ENCODE measurements at regions not wholly inside any gene's neighbourhood (a gene's known extent, or its start where the extent isn't known, plus 50 kb on each side); places are given as distances from the start of the nearest gene placed in this dataset.

DNA sequence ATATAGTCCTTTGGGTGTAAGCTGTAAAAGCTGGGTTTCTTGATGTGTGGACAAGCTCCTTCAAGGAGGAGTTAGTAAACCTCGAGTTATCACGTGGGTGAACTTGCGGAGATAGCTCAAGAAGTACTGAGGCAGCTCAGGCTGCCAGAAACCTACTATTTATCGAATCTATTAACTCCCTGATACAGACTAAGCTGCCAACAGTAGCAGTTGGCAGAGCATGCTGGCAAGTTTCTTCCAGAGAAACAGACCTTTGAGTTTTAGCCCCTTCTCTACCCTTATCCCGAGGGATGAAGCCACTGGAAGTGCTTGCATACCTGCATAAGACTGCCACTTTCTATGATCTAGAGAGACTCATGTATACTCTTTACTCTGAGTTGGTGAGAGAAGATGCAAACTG is 624.5 kb upstream of the USP24 start:
- H3K27me3 ChIP-seq (ENCODE audit: control insufficient read depth, insufficient read depth, low read length), result no peaks in the 10 kb centered on the region
- 0 out of 2 replicates have a peak, but pooled peaks cover 1% of the 10 kb centered on the region for H3K4me1 ChIP-seq (ENCODE audit: control insufficient read depth, insufficient read depth, low read length)
- no CpG with 5 or more reads among the region's 5 CpGs for WGBS (ENCODE audit: insufficient coverage, insufficient read length)
- no peak overlapping the region for H3K4me3 ChIP-seq (ENCODE audit: low read length)
- no peaks in the 10 kb centered on the region for H3K9me3 ChIP-seq (ENCODE audit: control insufficient read depth, insufficient read depth, low read length)
- no peaks in the 10 kb centered on the region for H3K36me3 ChIP-seq (ENCODE audit: control insufficient read depth, insufficient read depth, low read length)
- H3K27ac ChIP-seq (ENCODE audit: low read length), result no peak overlapping the region
- DNase-seq (ENCODE audit: low read depth, low spot score), result no peak

DNA sequence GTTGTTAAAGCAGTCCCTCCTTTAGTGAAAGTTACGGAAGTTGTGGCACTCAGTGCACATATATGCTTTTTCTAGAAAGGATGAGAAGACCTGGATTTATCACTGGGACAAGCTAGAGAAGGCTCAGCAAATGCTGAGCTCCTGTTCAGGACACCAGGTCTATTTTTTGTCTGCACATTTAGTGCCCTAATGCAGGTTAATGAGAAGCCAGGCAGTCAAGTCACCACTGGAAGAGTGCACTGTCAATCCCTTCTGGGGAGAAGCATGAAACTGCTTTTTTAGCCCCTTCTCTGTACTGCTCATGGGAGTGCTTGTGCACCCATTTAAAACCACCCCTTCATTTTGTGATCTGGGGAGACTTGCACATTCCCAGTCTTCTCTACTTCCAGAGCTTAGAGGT is 624.1 kb upstream of the USP24 start:
- Histone ChIP-seq H3K27ac (ENCODE audit: low read length) (no peak overlapping the region), H3K4me3 (ENCODE audit: low read length) (no peak overlapping the region), H3K4me1 (ENCODE audit: control insufficient read depth, insufficient read depth, low read length) (0 out of 2 replicates have a peak, but pooled peaks cover 1% of the 10 kb centered on the region), H3K27me3 (ENCODE audit: control insufficient read depth, insufficient read depth, low read length) (no peaks in the 10 kb centered on the region), H3K9me3 (ENCODE audit: control insufficient read depth, insufficient read depth, low read length) (no peaks in the 10 kb centered on the region), H3K36me3 (ENCODE audit: control insufficient read depth, insufficient read depth, low read length) (no peaks in the 10 kb centered on the region)
- WGBS (ENCODE audit: insufficient coverage, insufficient read length), result no CpG with 5 or more reads among the region's 1 CpG
- DNase-seq (ENCODE audit: low read depth, low spot score), result no peak

GRCh38 chr1:55836086-55836485 is 620.9 kb upstream of the USP24 start:
- Histone ChIP-seq H3K27me3 (ENCODE audit: control insufficient read depth, insufficient read depth, low read length) (no peaks in the 10 kb centered on the region), H3K9me3 (ENCODE audit: control insufficient read depth, insufficient read depth, low read length) (no peaks in the 10 kb centered on the region), H3K4me3 (ENCODE audit: low read length) (no peak overlapping the region), H3K27ac (ENCODE audit: low read length) (no peak overlapping the region), H3K4me1 (ENCODE audit: control insufficient read depth, insufficient read depth, low read length) (0 out of 2 replicates have a peak, but pooled peaks cover 1% of the 10 kb centered on the region), H3K36me3 (ENCODE audit: control insufficient read depth, insufficient read depth, low read length) (no peaks in the 10 kb centered on the region)
- no peak for DNase-seq (ENCODE audit: low read depth, low spot score)
- no CpG with 5 or more reads among the region's 3 CpGs for WGBS (ENCODE audit: insufficient coverage, insufficient read length)

DNA sequence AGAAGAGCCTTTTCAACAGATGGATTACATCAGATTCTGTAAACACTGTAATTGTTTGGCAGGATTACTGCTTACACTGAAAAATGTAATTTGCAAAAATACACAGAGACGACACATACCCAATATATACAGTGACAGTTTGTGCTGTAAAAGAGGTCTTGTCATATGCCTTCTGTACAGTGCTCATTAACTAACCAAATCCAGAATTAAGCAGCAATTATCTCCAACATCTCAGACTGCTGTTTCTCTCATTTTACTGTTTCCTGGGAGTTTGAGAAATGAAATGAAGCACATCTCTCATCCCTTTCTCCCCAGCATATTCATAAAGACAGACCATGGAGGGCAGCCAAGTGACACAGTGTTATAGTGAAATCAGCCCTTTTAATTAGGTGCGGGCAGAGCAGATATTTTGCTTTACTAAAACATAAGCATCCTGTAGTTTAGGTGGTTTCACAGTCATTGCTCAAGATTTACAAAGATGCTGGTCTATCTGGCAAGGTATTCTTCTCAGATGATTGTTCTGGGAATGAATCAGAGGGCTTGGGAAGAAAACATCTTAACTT is 618.4 kb upstream of the USP24 start:
- DNase-seq (ENCODE audit: low read depth, low spot score), result no peak
- no peaks in the 10 kb centered on the region for H3K36me3 ChIP-seq (ENCODE audit: control insufficient read depth, insufficient read depth, low read length)
- no peaks in the 10 kb centered on the region for H3K9me3 ChIP-seq (ENCODE audit: control insufficient read depth, insufficient read depth, low read length)
- no peak overlapping the region for H3K4me3 ChIP-seq (ENCODE audit: low read length)
- no peaks in the 10 kb centered on the region for H3K27me3 ChIP-seq (ENCODE audit: control insufficient read depth, insufficient read depth, low read length)
- H3K27ac ChIP-seq (ENCODE audit: low read length), result no peak overlapping the region
- WGBS (ENCODE audit: insufficient coverage, insufficient read length), result no CpG with 5 or more reads among the region's 2 CpGs
- 0 out of 2 replicates have a peak, but pooled peaks cover 1% of the 10 kb centered on the region for H3K4me1 ChIP-seq (ENCODE audit: control insufficient read depth, insufficient read depth, low read length)

DNA sequence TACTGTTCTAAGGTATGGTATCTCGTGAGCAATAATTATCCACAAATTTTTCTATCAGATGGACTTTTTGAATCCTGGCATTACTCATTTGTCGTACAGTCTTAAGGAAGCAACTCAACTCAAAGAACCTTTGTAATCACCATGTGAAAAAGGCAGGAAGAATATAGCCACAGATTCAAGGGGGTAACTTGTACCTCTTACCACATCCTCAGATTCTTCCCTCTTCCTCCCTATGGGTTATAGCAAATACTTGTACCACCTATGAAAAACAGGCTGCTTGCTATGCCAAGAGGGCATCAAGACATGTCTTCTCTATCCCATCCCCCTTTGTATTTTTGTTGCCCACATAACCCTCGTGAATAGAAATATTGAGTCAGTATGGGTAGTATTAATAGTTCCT is 616.6 kb upstream of the USP24 start:
- Histone ChIP-seq H3K9me3 (ENCODE audit: control insufficient read depth, insufficient read depth, low read length) (no peaks in the 10 kb centered on the region), H3K36me3 (ENCODE audit: control insufficient read depth, insufficient read depth, low read length) (no peaks in the 10 kb centered on the region), H3K27me3 (ENCODE audit: control insufficient read depth, insufficient read depth, low read length) (no peaks in the 10 kb centered on the region), H3K27ac (ENCODE audit: low read length) (no peak overlapping the region), H3K4me3 (ENCODE audit: low read length) (no peak overlapping the region), H3K4me1 (ENCODE audit: control insufficient read depth, insufficient read depth, low read length) (0 out of 2 replicates have a peak, but pooled peaks cover 1% of the 10 kb centered on the region)
- WGBS (ENCODE audit: insufficient coverage, insufficient read length), result no CpG with 5 or more reads among the region's 3 CpGs
- DNase-seq (ENCODE audit: low read depth, low spot score), result no peak

DNA sequence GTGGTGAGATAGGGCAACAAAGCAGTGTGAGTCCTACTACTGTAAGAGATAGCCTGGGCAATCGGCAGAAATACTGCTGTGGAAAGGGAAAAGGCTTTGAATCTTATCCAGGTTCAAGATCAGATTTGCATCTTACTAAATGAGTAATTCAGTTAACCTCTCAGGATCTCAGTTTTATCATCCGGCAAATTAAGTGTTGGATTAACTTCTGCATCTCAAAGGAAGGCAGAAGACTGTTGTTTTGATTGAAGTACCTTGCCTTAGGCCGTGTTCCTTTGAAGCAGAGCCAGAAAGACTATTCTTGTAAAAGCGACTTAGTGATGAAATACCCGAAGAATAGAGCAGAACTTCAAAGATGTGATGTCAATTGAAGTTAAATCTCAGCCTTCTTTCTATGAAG is 612.9 kb upstream of the USP24 start:
- Histone ChIP-seq H3K27ac (ENCODE audit: low read length) (no peak overlapping the region), H3K9me3 (ENCODE audit: control insufficient read depth, insufficient read depth, low read length) (no peaks in the 10 kb centered on the region), H3K27me3 (ENCODE audit: control insufficient read depth, insufficient read depth, low read length) (no peaks in the 10 kb centered on the region), H3K4me1 (ENCODE audit: control insufficient read depth, insufficient read depth, low read length) (no peaks in the 10 kb centered on the region), H3K36me3 (ENCODE audit: control insufficient read depth, insufficient read depth, low read length) (no peaks in the 10 kb centered on the region), H3K4me3 (ENCODE audit: low read length) (no peak overlapping the region)
- no peak for DNase-seq (ENCODE audit: low read depth, low spot score)
- no CpG with 5 or more reads among the region's 5 CpGs for WGBS (ENCODE audit: insufficient coverage, insufficient read length)

GRCh38 chr1:55827350-55827749 is 612.2 kb upstream of the USP24 start:
- no peak overlapping the region for H3K4me3 ChIP-seq (ENCODE audit: low read length)
- no peaks in the 10 kb centered on the region for H3K4me1 ChIP-seq (ENCODE audit: control insufficient read depth, insufficient read depth, low read length)
- no peaks in the 10 kb centered on the region for H3K36me3 ChIP-seq (ENCODE audit: control insufficient read depth, insufficient read depth, low read length)
- DNase-seq (ENCODE audit: low read depth, low spot score), result no peak
- H3K9me3 ChIP-seq (ENCODE audit: control insufficient read depth, insufficient read depth, low read length), result no peaks in the 10 kb centered on the region
- H3K27ac ChIP-seq (ENCODE audit: low read length), result no peak overlapping the region
- no peaks in the 10 kb centered on the region for H3K27me3 ChIP-seq (ENCODE audit: control insufficient read depth, insufficient read depth, low read length)
- WGBS (ENCODE audit: insufficient coverage, insufficient read length), result no CpG with 5 or more reads among the region's 4 CpGs

DNA sequence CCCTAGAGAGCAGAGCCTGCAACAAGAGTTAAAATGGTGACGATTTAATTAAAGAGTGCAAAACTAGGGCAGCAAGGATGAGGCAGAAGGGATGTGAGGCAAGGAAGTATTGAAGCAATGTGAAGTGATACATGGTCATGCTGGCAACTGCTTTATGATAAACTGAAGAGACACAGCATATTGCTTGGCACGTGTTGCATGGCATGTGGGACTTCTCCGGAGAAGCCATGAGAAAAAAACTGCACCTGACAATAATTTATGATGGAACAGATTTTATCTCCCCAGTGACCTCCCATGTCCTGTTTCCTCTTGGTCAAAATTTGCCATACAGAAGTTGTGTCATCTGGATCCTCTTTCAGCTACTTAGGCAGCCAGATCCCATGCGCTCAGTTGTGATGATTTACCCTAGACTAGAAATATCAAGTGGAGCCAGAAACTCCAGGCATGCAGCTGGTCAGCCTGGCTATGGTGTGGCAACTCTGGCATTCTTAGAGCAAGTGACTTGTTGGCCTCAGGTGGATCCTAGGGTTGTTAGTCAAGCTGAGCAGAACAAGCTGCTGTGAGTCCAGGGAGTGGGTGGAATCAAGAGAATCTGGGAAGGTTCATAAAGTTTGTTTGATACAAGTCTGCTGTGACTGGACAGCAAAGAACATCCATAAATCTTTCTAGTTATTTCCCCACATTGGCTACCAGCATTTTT is 611.4 kb upstream of the USP24 start:
- no peak for DNase-seq (ENCODE audit: low read depth, low spot score)
- H3K4me1 ChIP-seq (ENCODE audit: control insufficient read depth, insufficient read depth, low read length), result no peaks in the 10 kb centered on the region
- H3K9me3 ChIP-seq (ENCODE audit: control insufficient read depth, insufficient read depth, low read length), result no peaks in the 10 kb centered on the region
- no peaks in the 10 kb centered on the region for H3K27me3 ChIP-seq (ENCODE audit: control insufficient read depth, insufficient read depth, low read length)
- H3K36me3 ChIP-seq (ENCODE audit: control insufficient read depth, insufficient read depth, low read length), result no peaks in the 10 kb centered on the region
- no CpG with 5 or more reads among the region's 4 CpGs for WGBS (ENCODE audit: insufficient coverage, insufficient read length)
- H3K27ac ChIP-seq (ENCODE audit: low read length), result no peak overlapping the region
- H3K4me3 ChIP-seq (ENCODE audit: low read length), result no peak overlapping the region

DNA sequence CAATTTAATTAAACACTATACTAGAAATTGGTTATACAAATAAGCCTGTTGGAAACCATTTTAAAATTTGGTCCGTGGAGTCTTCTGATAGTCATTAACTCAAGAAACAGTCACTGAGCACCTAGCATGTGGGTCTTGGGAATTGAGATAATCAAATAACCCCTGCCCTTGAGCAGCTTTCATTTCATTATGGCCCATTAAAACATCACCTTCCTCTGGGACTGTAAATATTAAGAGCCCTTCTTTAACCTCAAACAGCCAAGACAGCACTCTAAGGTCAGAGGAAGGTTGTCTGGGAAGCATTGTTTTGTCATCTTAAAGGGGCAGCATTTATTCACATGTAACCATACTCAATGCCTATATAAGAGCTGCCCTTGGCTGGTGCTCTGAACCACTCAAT is 610.3 kb upstream of the USP24 start:
- no peaks in the 10 kb centered on the region for H3K9me3 ChIP-seq (ENCODE audit: control insufficient read depth, insufficient read depth, low read length)
- WGBS (ENCODE audit: insufficient coverage, insufficient read length), result no CpG with 5 or more reads among the region's 1 CpG
- DNase-seq (ENCODE audit: low read depth, low spot score), result no peak
- H3K27ac ChIP-seq (ENCODE audit: low read length), result no peak overlapping the region
- no peaks in the 10 kb centered on the region for H3K36me3 ChIP-seq (ENCODE audit: control insufficient read depth, insufficient read depth, low read length)
- H3K4me1 ChIP-seq (ENCODE audit: control insufficient read depth, insufficient read depth, low read length), result no peaks in the 10 kb centered on the region
- no peaks in the 10 kb centered on the region for H3K27me3 ChIP-seq (ENCODE audit: control insufficient read depth, insufficient read depth, low read length)
- no peak overlapping the region for H3K4me3 ChIP-seq (ENCODE audit: low read length)

DNA sequence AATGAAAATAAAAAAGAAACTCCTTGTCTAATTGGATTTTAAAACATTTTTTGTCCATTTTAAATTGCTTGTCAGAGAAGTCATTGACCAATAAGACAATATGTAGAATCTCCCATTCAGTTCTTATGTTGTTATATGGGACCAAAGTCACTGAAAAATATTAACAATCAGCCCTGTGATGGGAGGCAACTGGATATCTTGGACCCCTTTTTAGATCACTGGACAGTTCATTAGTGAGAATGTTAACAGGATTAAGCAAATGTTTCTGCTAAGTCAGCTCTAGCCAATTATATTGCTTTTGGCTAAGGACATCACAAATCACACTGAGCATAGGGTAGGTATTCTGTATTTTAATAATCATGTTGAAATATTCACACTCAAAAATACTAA is 609.1 kb upstream of the USP24 start:
- Histone ChIP-seq H3K27me3 (ENCODE audit: control insufficient read depth, insufficient read depth, low read length) (no peaks in the 10 kb centered on the region), H3K9me3 (ENCODE audit: control insufficient read depth, insufficient read depth, low read length) (no peaks in the 10 kb centered on the region), H3K36me3 (ENCODE audit: control insufficient read depth, insufficient read depth, low read length) (no peaks in the 10 kb centered on the region), H3K4me3 (ENCODE audit: low read length) (no peak overlapping the region), H3K27ac (ENCODE audit: low read length) (no peak overlapping the region), H3K4me1 (ENCODE audit: control insufficient read depth, insufficient read depth, low read length) (no peaks in the 10 kb centered on the region)
- DNase-seq (ENCODE audit: low read depth, low spot score), result no peak
